DMS53 treated with DMSO at 0.1 percent for 48 hours (cell line): ENCODE measurements at regions not wholly inside any gene's neighbourhood (a gene's known extent, or its start where the extent isn't known, plus 50 kb on each side); places are given as distances from the start of the nearest gene placed in this dataset.
"Not testable (repeated sequence)": the region's sequence is repeated elsewhere in the genome, so short reads cannot be mapped to it uniquely, and the experiment has no call there.

ENCODE experiments used
- DNase-seq: peaks from one replicate; lab custom pipeline; 2025; ENCODE audit not compliant: unreplicated experiment; lab: John Stamatoyannopoulos, UW

- no peak for DNase-seq
These were observed 266.4 kb downstream of the CXCL12 start for GRCh38 chr10:44118500-44118899.

- DNase-seq, result no peak
These were observed 268.4 kb downstream of the CXCL12 start for GRCh38 chr10:44116474-44116873.

- DNase-seq, result no peak
These were observed 269.4 kb downstream of the CXCL12 start for GRCh38 chr10:44115516-44115915.

- no peak for DNase-seq
These were observed 270.5 kb downstream of the CXCL12 start for GRCh38 chr10:44114441-44114840.

- DNase-seq, result not testable (repeated sequence)
These were observed 272.6 kb downstream of the CXCL12 start for GRCh38 chr10:44112280-44112679.

GRCh38 chr10:44105696-44106095 is 279.2 kb downstream of the CXCL12 start:
- no peak for DNase-seq

GRCh38 chr10:44102726-44103255 is 282.1 kb downstream of the CXCL12 start:
- no peak for DNase-seq

- DNase-seq, result no peak
These were observed 283.8 kb downstream of the CXCL12 start for GRCh38 chr10:44101082-44101481.

GRCh38 chr10:44099511-44099910 is 285.4 kb downstream of the CXCL12 start:
- no peak for DNase-seq

- DNase-seq, result not testable (repeated sequence)
These were observed 288.7 kb downstream of the CXCL12 start for GRCh38 chr10:44096217-44096616.

GRCh38 chr10:44089671-44090070 is 295.2 kb downstream of the CXCL12 start:
- no peak for DNase-seq

GRCh38 chr10:44087403-44087802 is 297.5 kb downstream of the CXCL12 start:
- DNase-seq, result no peak

GRCh38 chr10:44083719-44084400 is 301.0 kb downstream of the CXCL12 start:
- DNase-seq, result no peak

- DNase-seq, result no peak
These were observed 313.4 kb downstream of the CXCL12 start for GRCh38 chr10:44071479-44071878.

GRCh38 chr10:44070282-44070681 is 314.6 kb downstream of the CXCL12 start:
- no peak for DNase-seq

- DNase-seq, result no peak
These were observed 315.3 kb downstream of the CXCL12 start for GRCh38 chr10:44069573-44069972.

GRCh38 chr10:44068716-44069482 is 316.0 kb downstream of the CXCL12 start:
- DNase-seq, result no peak

GRCh38 chr10:44067432-44067831 is 317.5 kb downstream of the CXCL12 start:
- DNase-seq, result no peak

GRCh38 chr10:44066527-44067255 is 318.2 kb downstream of the CXCL12 start:
- DNase-seq, result no peak

- DNase-seq, result no peak
These were observed 318.9 kb downstream of the CXCL12 start for GRCh38 chr10:44065788-44066526.
